DMS53 (cell line): ENCODE measurements at regions not wholly inside any gene's neighbourhood (a gene's known extent, or its start where the extent isn't known, plus 50 kb on each side); places are given as distances from the start of the nearest gene placed in this dataset.

Source experiments
- DNase-seq: peaks from one replicate; lab custom pipeline; 2025; lab: John Stamatoyannopoulos, UW

DNA sequence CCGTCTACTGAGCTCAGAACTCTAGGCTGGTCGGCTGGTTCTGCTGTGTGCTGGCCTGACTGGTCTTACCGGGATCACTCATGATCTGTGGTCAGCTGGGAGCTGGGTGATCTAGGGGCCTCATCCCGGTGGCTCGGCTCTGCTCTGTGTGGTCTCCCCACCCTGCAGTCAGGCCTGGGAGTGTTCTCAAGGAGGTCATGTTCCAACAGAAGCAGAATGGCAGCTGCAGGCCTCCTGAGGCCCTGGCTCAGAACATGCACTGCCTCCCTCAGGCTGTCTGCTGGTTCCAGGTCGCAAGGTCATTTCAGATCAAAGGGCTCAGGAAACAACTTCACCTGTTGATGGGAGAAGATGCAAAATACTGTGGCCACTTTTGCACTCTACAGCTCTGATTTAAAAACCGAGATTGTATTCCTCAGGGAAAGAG lies 81.1 kb upstream of the RFX8 start:
- peak; percentile 45 for DNase-seq

DNA sequence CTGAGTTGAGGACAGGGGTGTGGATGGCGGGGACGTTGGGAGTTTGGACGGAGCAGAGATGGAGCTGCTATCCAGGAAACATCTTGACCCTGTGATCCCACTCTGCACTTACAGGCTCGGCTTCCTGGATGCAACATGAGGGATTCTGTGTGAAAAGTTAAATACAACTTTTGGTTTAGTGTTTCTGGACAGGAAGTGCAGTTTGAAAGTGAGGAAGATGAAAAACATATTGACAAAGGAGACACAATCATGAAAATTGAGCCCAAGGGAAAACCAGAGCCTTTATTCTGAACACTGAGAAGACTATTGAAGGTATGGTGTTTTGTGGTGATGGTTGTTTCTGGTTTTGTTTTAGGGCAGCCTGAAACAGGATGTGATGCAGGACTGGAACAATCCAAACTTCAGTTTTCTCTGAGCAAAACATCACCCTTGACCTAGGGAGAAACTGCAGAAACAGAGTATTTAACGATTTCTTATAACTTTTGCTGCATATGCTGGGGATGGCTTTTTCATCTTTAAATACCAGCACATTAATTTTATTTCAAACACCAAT lies 76.5 kb upstream of the RFX8 start:
- no peak for DNase-seq

DNA sequence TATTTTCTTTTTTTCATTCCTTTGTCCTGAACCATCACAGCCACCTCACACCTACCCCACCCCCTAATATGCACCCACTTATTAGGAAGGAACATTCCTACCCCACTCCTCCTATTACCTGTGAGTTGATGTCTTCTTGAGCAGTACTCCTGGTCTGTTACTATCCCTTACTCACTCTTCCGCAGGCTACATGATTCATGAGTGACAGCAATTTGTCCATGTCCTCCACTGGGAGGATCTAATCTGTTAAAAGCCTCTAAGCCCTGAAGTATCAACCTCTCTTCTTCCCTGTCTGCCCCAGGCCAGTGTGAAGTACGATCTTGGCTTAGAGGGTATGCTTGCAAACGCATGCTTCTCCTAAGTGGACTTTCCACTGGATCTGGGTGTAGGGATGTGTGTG lies 75.6 kb upstream of the RFX8 start:
- no peak for DNase-seq

DNA sequence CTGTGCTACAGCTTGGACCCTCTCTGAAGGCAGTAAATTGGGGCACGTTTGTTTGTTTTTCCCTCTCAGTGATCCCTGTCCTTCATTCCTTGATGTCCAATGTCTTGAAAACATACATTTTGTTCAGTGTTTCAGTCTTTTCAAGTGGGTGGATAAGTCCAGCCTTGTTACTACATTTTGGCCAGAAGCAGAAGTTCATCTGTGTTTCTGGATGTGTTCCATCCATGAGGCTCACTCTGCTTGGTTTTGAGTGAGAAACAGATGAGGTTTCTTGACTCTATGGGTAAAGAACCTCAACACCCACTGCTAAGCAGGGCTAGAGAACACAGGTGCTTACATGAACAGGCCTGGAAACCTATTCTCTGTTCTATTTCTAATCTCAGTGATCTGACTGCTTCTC lies 74.5 kb upstream of the RFX8 start:
- no peak for DNase-seq

DNA sequence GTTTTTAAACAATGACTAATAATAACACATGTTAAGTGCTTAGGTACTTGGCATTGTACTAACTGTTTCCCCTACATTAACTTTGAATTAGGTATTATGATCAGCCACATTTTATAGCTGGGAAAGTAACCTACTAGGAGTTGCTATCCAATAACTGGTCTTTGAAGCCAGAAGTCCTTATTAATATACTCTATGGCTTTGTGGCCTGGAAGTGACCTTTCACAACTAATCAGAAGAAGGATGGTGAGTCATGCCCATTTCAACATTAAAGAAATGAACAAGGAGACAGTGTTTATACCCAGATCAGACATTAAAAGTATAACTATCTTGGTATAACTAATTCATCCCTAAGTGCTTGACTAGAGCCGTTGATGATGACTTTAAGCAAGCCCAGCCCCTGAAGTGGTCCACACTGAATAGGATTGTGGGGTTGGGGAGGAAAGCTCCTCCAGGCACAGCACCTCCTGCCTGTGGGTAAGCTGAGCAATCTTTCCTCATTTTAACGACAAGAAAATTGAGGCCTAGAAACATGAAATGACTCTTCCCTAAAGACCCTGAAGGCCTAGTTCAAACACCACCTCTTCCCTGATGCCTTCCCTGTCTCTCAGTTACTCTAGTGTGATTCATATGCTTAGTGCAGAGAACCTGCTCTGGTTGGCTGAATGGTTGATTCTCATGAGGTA lies 71.6 kb upstream of the RFX8 start:
- DNase-seq, result peak; percentile 30

DNA sequence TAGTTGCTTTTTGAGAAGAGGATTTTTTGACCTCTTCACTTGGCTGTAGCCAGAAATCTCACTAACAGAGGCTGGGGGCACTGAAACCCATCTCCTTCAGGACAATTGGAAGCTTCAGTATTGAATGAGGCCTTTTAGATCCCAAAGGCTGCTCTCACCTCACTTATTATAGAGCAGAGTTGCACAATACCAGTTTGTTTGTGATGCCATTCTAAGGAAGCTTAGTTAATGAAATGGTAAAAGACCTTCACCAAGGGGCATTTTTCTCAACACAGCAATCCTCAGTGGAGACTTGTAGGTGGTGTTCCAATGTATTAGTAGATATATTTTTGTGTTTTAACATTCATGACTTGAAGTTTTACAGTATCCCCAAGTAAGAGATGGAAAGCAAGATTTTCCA lies 71.0 kb upstream of the RFX8 start:
- DNase-seq, result no peak

DNA sequence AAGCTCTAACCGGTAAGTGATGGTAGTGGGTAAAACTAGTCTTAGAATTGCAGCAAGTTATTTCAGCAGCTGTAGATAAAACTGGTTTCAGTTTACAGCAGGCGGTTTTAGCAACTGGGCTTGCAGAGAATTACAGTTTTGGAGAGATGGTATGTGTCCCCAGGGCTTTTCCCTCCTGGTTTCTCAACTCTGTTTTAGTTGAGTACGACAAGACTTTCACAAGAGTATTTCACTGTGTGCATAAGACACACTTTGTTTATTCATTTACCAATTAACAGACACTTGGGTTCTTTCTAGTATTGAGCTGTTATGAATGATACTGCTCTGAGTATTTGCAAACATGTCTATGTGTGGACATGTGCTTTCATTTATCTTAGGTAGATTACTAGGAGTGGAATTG lies 65.6 kb upstream of the RFX8 start:
- peak; percentile 30 for DNase-seq

DNA sequence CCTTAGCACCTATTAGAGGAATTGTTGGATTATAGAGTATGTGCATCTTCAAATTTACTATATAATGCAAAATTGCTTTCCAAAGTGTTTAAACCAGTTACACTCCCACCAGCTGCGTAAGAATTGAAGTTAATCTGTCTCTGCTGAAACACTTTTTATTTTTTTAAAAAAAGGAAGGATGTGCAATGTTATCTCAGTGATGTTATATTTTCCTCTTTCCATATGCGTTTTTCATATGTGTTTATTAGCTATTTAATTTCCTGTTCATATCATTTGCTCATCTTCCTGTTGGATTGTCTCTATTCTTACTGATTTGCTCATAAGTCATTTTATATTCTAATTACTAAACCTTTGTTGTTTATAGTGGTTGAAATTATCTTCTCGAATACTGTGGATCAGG lies 63.2 kb upstream of the RFX8 start:
- no peak for DNase-seq

DNA sequence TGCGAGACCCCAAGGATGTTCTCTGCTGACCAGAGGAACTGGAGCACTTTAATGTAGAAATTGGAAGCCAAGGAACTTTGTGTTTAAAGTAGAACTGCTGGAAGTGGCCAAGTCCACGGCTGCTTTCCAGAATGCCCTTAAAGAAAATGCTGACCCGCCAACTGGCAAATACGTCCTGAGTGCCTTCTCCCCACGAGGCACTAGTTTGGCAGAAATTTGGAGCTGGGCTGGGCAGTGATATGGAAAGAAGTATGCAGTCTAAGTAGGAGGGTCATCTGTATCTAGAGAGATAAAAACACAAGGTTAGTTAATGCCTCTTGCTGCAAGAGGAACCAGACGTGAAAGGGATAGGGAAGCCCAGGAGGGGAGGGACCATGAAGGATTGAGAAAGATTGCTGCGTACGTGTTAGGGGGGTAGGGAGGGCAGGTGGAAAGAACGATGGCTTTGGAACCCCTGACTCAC lies 59.3 kb upstream of the RFX8 start:
- no peak for DNase-seq

DNA sequence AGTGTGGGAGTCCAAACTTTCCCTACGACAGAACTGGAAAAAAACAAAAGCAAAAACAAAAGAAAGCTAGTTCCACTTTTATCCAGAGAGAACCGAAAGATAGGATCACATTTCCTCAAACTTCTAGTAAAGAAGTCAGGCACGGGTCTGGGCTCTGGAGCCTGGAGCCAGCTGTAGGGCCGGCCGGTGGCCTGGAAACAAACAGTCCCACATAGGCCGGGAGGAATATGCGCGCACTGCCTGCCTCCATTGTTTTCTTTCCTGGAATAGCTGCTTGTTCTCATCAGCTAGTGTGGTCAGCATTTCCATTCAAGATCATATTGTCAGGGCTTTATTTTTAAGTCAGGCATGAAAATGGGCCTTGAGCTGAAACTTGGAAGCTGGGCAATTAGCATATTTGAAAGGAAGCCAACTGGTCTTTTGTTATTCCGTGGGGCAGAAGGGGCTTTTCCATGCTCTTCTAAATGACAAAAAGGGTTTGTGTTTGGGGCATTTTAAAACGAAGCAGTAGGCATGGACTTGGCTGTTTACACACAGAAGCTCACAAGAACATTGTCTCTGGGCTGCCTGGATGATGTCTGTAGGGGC lies 58.7 kb upstream of the RFX8 start:
- DNase-seq, result no peak

DNA sequence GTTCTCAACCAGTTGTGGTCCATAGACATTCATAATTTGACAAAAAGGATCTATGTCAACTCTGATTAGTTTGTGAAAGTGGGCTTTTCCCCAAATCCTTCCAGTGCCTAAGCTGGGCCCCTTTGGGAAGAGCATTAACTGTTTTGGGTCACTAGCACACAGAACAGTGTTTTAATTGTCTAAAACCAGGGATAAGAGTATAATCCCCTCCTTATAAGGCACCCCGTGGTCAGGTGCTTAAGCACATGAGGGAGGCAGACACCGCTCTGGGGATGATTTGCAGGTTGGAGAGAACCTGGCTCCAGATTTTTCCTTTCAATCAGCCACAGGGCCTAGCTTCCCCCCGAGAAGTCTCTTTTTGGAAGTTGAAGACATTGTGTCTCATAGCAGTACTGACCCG lies 53.6 kb upstream of the RFX8 start:
- no peak for DNase-seq

DNA sequence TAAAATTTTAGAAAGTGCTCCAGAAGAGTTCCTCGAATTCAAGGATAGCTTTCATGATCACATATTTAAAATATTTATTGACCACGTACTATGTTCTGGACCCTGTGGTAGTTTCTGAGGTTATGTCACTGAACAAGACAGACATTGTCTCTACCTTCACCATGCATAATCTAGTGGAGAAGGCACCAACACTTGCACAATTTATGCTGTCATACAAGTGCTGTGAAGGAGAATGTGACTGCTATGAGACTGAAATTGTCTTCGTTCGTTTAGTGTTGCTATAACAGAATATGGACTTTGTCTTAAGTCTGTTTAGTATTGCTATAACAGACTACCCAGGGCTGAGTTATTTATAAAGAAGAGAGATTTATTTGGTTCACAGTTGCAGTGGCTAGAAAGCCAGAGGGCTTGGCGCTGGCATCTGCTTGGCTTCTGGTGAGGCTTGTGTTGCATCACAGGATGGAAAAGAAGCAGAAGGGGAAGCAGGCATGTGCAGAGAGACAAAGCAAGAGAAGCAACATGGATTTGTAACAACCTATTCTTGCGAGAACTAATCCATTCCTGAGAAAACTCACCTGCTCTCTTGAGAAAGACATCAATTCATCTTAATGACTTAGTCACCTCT lies 50.0 kb upstream of the RFX8 start:
- DNase-seq, result no peak
